A673 (cell line): ENCODE measurements at regions not wholly inside any gene's neighbourhood (a gene's known extent, or its start where the extent isn't known, plus 50 kb on each side); places are given as distances from the start of the nearest gene placed in this dataset.

ENCODE experiments used
- BruUV-seq: library from RNA; stranded (reverse); fragments of 400-500 nt; replicated peaks from 2 replicates; lab custom pipeline; 2021; lab: Mats Ljungman, UMichigan
- CTCF ChIA-PET: fragments of 300-600 bp; sonication (Branson Sonifier 250); formaldehyde crosslinking; loops from one replicate; lab custom pipeline; 2022; ENCODE audit warnings: antibody characterized with exemption; lab: Charles Lee
- POLR2A ChIA-PET: fragments of 300-600 bp; sonication (Branson Sonifier 250); formaldehyde crosslinking; loops from one replicate; lab custom pipeline; 2022; ENCODE audit warnings: antibody characterized with exemption; ENCODE audit not compliant: low non-redundant PET; lab: Charles Lee
- DNase-seq: peaks from one replicate; pipeline ENCODE4 v3.0.0-alpha.2; 2015; ENCODE audit warnings: low spot score
- H3K27ac ChIP-seq: fragments of 200-600 bp; sonication (generic); 2 replicates; pipeline ENCODE4 v1.5.1; 2016; ENCODE audit warnings: mixed run types, low read depth, mild to moderate bottlenecking, mixed read lengths, antibody characterized with exemption, low read length; ENCODE audit not compliant: poor library complexity, severe bottlenecking
- H3K27me3 ChIP-seq: fragments of 200-600 bp; sonication (generic); replicated peaks from 2 replicates; pipeline ENCODE4 v1.6.1; 2017; ENCODE audit warnings: mixed run types, low read depth, mild to moderate bottlenecking, mixed read lengths, antibody characterized with exemption, low read length; ENCODE audit not compliant: insufficient read depth, poor library complexity
- H3K36me3 ChIP-seq: fragments of 200-600 bp; sonication (generic); 2 replicates; pipeline ENCODE4 v1.6.1; 2016; ENCODE audit warnings: mixed run types, mild to moderate bottlenecking, mixed read lengths, antibody characterized with exemption, low read length; ENCODE audit not compliant: insufficient read depth, poor library complexity, severe bottlenecking
- H3K4me1 ChIP-seq: fragments of 200-600 bp; sonication (generic); 2 replicates; pipeline ENCODE4 v1.6.1; 2017; ENCODE audit warnings: mixed run types, mild to moderate bottlenecking, mixed read lengths, antibody characterized with exemption, low read length; ENCODE audit not compliant: insufficient read depth, poor library complexity, severe bottlenecking
- H3K4me3 ChIP-seq: fragments of 200-600 bp; sonication (generic); 2 replicates; pipeline ENCODE4 v1.5.1; 2016; ENCODE audit warnings: low read depth, mixed run types, mild to moderate bottlenecking, mixed read lengths, low read length; ENCODE audit not compliant: poor library complexity, severe bottlenecking
- H3K9me3 ChIP-seq: fragments of 200-600 bp; sonication (generic); 2 replicates; pipeline ENCODE4 v1.6.1; 2016; ENCODE audit warnings: mixed run types, low read depth, mild to moderate bottlenecking, mixed read lengths, antibody characterized with exemption, low read length; ENCODE audit not compliant: poor library complexity, severe bottlenecking
- EZH2 ChIP-seq: fragments of 200-600 bp; sonication (generic); IDR thresholded peaks from 2 replicates; pipeline ENCODE4 v1.6.1; 2017; ENCODE audit warnings: borderline replicate concordance, low read depth, mild to moderate bottlenecking, mixed read lengths, antibody characterized with exemption, low read length; ENCODE audit not compliant: poor library complexity, severe bottlenecking
- intact Hi-C: fragments of 100-400 bp; cut with micrococcal nuclease; formaldehyde crosslinking; loops from one replicate; pipeline ENCODE4 v1.10.0; 2022; ENCODE audit not compliant: unreplicated experiment
- TF ChIP-seq, protein P1 (sequence below): fragments of 300-800, 200-600 bp; sonication (generic); conservative IDR thresholded peaks from 2 replicates; pipeline ENCODE4 v1.5.1; 2017; ENCODE audit warnings: low read depth, mild to moderate bottlenecking, antibody characterized with exemption, low read length, moderate library complexity, mixed read lengths

DNA sequence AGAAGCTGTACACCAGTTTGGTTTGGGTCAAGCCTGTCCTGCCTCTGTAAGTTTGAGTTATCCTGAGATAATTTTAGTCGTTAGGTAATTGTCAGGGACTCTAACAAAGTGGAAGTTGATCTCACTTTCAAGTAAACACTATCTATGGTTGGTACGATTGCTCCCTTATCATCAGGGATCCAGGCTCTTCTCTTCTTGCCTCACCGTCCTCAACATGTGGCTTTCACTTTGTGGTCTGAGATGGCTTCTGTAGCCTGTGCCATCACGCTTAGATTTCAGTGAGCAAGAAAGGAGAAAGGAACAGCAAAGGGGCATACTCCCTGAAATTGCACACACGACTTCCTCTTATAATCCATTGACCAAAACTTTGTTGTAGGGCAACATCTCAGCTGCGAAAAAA, 115.6 kb downstream of the CTAGE1 start:
- no peak overlapping the region for H3K27ac ChIP-seq
- CTCF ChIA-PET, result no interaction called here
- BruUV-seq, result no TSS peak
- H3K36me3 ChIP-seq, result no peaks in the 10 kb centered on the region
- intact Hi-C loops, result no loop called here
- no peak for DNase-seq
- H3K9me3 ChIP-seq, result no peaks in the 10 kb centered on the region
- no peak overlapping the region for H3K4me3 ChIP-seq
- peaks cover 27% of the 10 kb centered on the region for H3K27me3 ChIP-seq
- POLR2A ChIA-PET, result no interaction called here
- TF ChIP-seq EZH2, result no peak
- TF ChIP-seq, protein P1, sequence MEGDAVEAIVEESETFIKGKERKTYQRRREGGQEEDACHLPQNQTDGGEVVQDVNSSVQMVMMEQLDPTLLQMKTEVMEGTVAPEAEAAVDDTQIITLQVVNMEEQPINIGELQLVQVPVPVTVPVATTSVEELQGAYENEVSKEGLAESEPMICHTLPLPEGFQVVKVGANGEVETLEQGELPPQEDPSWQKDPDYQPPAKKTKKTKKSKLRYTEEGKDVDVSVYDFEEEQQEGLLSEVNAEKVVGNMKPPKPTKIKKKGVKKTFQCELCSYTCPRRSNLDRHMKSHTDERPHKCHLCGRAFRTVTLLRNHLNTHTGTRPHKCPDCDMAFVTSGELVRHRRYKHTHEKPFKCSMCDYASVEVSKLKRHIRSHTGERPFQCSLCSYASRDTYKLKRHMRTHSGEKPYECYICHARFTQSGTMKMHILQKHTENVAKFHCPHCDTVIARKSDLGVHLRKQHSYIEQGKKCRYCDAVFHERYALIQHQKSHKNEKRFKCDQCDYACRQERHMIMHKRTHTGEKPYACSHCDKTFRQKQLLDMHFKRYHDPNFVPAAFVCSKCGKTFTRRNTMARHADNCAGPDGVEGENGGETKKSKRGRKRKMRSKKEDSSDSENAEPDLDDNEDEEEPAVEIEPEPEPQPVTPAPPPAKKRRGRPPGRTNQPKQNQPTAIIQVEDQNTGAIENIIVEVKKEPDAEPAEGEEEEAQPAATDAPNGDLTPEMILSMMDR, result no peak
- no peaks in the 10 kb centered on the region for H3K4me1 ChIP-seq

GRCh38 chr18:22300665-22301636, 116.8 kb downstream of the CTAGE1 start:
- no peak for DNase-seq
- Histone ChIP-seq H3K4me1 (no peaks in the 10 kb centered on the region), H3K27ac (no peak overlapping the region), H3K9me3 (no peaks in the 10 kb centered on the region), H3K27me3 (peaks cover 38% of the 10 kb centered on the region), H3K4me3 (no peak overlapping the region), H3K36me3 (no peaks in the 10 kb centered on the region)
- ChIA-PET POLR2A (no interaction called here), CTCF (no interaction called here)
- intact Hi-C loops, result no loop called here
- TF ChIP-seq, protein P1, result no peak
- no peak for TF ChIP-seq EZH2
- no TSS peak for BruUV-seq

DNA sequence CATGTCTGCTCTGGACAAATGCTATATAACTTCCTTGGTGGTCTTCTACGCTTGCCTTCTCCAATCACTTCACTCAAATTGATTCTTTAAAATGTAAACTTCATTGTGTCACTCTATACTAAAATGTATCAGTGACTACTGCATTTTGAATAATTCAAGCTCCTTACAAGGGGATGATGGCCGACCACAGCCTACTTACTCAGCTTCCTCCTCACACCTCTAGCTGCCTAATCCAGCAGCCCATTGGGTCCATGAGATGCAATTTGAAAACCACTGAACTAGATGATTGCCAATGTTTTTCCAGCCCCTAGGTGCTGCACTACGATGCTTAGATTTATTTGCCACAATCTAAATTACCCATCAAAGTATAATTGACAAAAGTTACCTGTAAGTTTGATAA, 120.7 kb downstream of the CTAGE1 start:
- ChIA-PET POLR2A (no interaction called here), CTCF (no interaction called here)
- H3K9me3 ChIP-seq, result no peaks in the 10 kb centered on the region
- DNase-seq, result no peak
- H3K4me1 ChIP-seq, result no peaks in the 10 kb centered on the region
- no peak overlapping the region for H3K27ac ChIP-seq
- no peak for TF ChIP-seq EZH2
- TF ChIP-seq, protein P1, result no peak
- no peaks in the 10 kb centered on the region for H3K36me3 ChIP-seq
- BruUV-seq, result no TSS peak
- H3K4me3 ChIP-seq, result no peak overlapping the region
- intact Hi-C loops, result no loop called here
- H3K27me3 ChIP-seq, result peaks cover 50% of the 10 kb centered on the region
